H1 (cell line): ENCODE measurements at regions not wholly inside any gene's neighbourhood (a gene's known extent, or its start where the extent isn't known, plus 50 kb on each side); places are given as distances from the start of the nearest gene placed in this dataset.

Experiments used
- CEBPB ChIP-seq: IDR thresholded peaks from 2 replicates; pipeline ENCODE4 v1.6.1; 2012; ENCODE audit warnings: low read depth, low read length
- CHD2 ChIP-seq: IDR thresholded peaks from 2 replicates; pipeline ENCODE4 v1.6.1; 2012; ENCODE audit warnings: low read length, improper control_type of control experiment
- CTCF ChIP-seq, 3 experiments: IDR thresholded peaks; 1 replicate in 2 of 3; 2 replicates in 1 of 3; pipeline versions ENCODE4 v1.5.1 to v1.6.1; 2011; ENCODE audit warnings: low read length in 3 of 3, mild to moderate bottlenecking in 3 of 3, inconsistent platforms in 2 of 3, low read depth in 1 of 3, moderate library complexity in 1 of 3; ENCODE audit not compliant: insufficient read depth in 1 of 3; ENCODE audit errors: control extremely low read depth in 1 of 3
- EP300 ChIP-seq, 2 experiments: IDR thresholded peaks; 1 replicate in 1 of 2; 2 replicates in 1 of 2; pipeline ENCODE4 v1.6.1; 2011 to 2012; ENCODE audit warnings: low read depth in 2 of 2, low read length in 2 of 2, mild to moderate bottlenecking in 2 of 2, borderline replicate concordance in 1 of 2, inconsistent platforms in 1 of 2, moderate library complexity in 1 of 2
- EZH2 ChIP-seq: fragments of 200-600 bp; sonication (generic); IDR thresholded peaks from 2 replicates; pipeline ENCODE4 v1.7.1; 2012; ENCODE audit warnings: low read depth, mild to moderate bottlenecking, moderate library complexity, low read length, inconsistent platforms; ENCODE audit not compliant: severe bottlenecking
- GTF2F1 ChIP-seq: IDR thresholded peaks from 2 replicates; pipeline ENCODE4 v1.6.1; 2012; ENCODE audit warnings: low read depth, low read length, improper control_type of control experiment, borderline replicate concordance
- HDAC6 ChIP-seq: IDR thresholded peaks from one replicate; pipeline ENCODE4 v1.7.1; 2012; ENCODE audit warnings: low read depth, mild to moderate bottlenecking, inconsistent platforms, low read length, moderate library complexity
- KDM1A ChIP-seq: fragments of 200-600, 300-600 bp; sonication (generic); IDR thresholded peaks from 2 replicates; pipeline ENCODE4 v1.7.1; 2016; ENCODE audit warnings: mild to moderate bottlenecking, low read length, borderline replicate concordance
- MAFK ChIP-seq: IDR thresholded peaks from 2 replicates; pipeline ENCODE4 v1.6.1; 2012; ENCODE audit warnings: low read depth, mild to moderate bottlenecking, improper control_type of control experiment, low read length
- POLR2A ChIP-seq, 2 experiments: IDR thresholded peaks; 1 replicate in 1 of 2; 2 replicates in 1 of 2; pipeline ENCODE4 v1.6.1; 2011; ENCODE audit warnings: low read depth in 2 of 2, low read length in 2 of 2, mild to moderate bottlenecking in 2 of 2; ENCODE audit errors: control extremely low read depth in 1 of 2
- POLR2AphosphoS5 ChIP-seq: IDR thresholded peaks from 2 replicates; pipeline ENCODE4 v1.6.1; 2011; ENCODE audit warnings: low read depth, low read length
- RAD21 ChIP-seq, 2 experiments: IDR thresholded peaks in 1 of 2; conservative IDR thresholded peaks in 1 of 2; 2 replicates each; pipeline ENCODE4 v1.6.1; 2011; ENCODE audit warnings: low read depth in 2 of 2, low read length in 2 of 2, improper control_type of control experiment in 1 of 2, inconsistent platforms in 1 of 2, mild to moderate bottlenecking in 1 of 2, moderate library complexity in 1 of 2
- TEAD4 ChIP-seq: IDR thresholded peaks from 2 replicates; pipeline ENCODE4 v1.6.1; 2012; ENCODE audit warnings: low read depth, low read length, inconsistent platforms, mixed read lengths

- TF ChIP-seq CHD2 (no peak), TEAD4 (no peak), MAFK (no peak), RAD21 (IDR thresholded peaks at IDR 0.05 in 1 of 2, conservative IDR thresholded peaks at IDR 0.05 in 1 of 2; ENCODE audit: low read depth in 2 of 2, low read length in 2 of 2) (no peak), EZH2 (no peak), POLR2AphosphoS5 (no peak), CTCF (IDR thresholded peaks at IDR 0.05; ENCODE audit: control extremely low read depth in 1 of 3, insufficient read depth in 1 of 3, low read depth in 1 of 3, low read length in 3 of 3) (no peak), CEBPB (no peak), GTF2F1 (no peak), HDAC6 (no peak), POLR2A (IDR thresholded peaks at IDR 0.05; ENCODE audit: control extremely low read depth in 1 of 2, low read depth in 2 of 2, low read length in 2 of 2) (no peak), KDM1A (no peak), EP300 (IDR thresholded peaks at IDR 0.05; ENCODE audit: borderline replicate concordance in 1 of 2, low read depth in 2 of 2, low read length in 2 of 2) (no peak)
Measured at GRCh38 chr5:144093400-144093799, 77.1 kb downstream of the YIPF5 start.
